HG03196 (cell line): ENCODE measurements at regions not wholly inside any gene's neighbourhood (a gene's known extent, or its start where the extent isn't known, plus 50 kb on each side); places are given as distances from the start of the nearest gene placed in this dataset.
"Not testable (repeated sequence)": the region's sequence is repeated elsewhere in the genome, so short reads cannot be mapped to it uniquely, and the experiment has no call there.

ENCODE experiments used
- ATAC-seq: cut with Tn5 transposase; IDR thresholded peaks from one replicate; pipeline ENCODE4 v1.9.1; 2021; ENCODE audit not compliant: unreplicated experiment

DNA sequence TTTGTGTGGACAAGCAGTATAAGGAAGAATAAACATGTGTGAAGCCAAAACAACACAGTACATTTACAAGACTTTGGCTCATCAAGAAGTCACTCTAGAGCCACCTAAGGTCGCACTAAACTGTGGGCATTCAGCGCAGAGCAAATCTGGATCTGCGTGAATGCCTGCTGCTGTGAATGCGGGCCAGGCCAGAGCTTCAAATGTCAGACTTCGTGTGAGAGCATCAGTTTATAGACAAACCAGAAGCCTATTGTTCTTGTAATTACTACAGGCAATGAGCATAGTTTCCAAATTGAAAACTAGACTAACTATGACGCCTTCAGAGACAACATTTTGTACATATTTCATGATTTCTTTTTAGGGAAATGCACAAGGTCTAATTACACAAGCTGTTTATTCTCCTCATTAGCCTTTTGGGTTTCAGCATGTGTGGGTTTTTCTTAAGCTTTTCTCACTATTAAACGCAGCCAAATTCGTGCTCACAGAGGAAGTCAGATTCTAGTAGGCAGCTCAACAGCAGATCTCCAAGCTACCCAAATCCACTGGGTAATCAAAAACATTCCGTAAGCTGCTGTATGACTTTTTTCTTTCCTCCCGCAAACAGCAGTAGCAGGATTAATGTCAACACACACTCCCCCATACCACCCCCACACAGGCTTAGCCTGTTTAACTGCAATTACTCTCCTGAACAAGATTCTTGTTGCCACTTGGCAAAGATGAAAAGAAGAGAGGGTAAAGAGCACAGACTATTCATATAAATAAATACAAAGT, 84.5 kb upstream of the SETMAR start:
- ATAC-seq, result no peak

DNA sequence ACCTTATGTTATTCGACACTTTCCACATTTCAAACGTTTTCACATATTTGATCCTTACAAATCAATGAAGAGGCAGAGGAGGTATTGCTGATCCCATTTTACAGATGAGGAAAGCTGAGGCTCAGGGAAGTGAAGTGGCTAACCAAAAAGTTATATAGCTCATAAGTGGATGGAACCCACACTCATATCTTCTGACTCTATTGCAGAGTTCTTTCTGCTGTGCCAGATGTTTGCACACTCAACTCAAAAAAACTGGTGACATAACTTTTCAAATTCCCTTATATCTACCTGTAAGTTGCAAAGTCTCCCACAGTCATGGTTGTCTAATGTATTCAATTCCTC, 84.0 kb upstream of the SETMAR start:
- no peak for ATAC-seq

- ATAC-seq, result no peak
These were observed 83.1 kb upstream of the SETMAR start for GRCh38 chr3:4220065-4220464.

- no peak for ATAC-seq
These were observed 80.5 kb upstream of the SETMAR start for GRCh38 chr3:4222574-4223175.

- ATAC-seq, result no peak
These were observed 79.4 kb upstream of the SETMAR start for GRCh38 chr3:4223777-4224176.

GRCh38 chr3:4224331-4224730, 78.8 kb upstream of the SETMAR start:
- no peak for ATAC-seq

GRCh38 chr3:4225005-4225471, 78.1 kb upstream of the SETMAR start:
- ATAC-seq, result no peak

GRCh38 chr3:4228295-4228694, 74.9 kb upstream of the SETMAR start:
- no peak for ATAC-seq

DNA sequence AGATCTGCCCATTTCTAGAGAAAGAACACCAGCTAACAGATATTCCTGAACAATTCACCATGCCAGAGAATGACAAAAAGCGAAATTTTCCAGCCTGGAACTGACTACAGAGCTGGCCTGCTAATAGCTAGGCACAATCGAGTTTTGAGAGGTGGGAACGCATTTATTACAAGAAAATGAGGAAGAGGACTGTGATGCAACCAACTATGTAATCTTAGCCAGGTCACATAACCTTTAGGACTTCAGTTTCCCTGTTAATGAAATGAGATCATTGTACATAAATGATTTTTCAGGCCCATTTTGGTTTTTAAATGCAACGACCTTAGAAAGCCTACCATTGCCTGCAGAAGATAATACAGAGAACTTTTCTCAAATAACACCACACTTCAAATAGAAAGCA, 72.1 kb upstream of the SETMAR start:
- ATAC-seq, result no peak

DNA sequence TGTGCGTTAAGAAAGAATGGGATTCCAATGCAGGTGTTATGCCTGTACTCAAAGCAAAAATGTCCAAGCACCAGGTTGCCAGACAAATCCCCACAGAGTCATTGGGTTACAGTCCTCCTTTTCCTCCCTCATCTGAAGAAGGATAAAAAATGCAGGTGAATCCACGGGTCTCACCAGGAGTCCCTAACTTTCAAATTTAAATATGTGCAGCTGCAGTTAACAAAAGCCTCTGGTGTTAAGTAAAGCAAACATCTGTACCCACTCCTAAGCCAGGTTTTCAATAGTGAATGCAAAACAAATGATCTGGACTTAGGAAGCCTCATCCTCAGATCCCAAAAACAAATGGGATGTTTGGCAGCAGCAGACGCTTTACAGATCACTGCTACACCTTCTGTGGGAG, 70.4 kb upstream of the SETMAR start:
- no peak for ATAC-seq

GRCh38 chr3:4233488-4233887, 69.7 kb upstream of the SETMAR start:
- ATAC-seq, result no peak

DNA sequence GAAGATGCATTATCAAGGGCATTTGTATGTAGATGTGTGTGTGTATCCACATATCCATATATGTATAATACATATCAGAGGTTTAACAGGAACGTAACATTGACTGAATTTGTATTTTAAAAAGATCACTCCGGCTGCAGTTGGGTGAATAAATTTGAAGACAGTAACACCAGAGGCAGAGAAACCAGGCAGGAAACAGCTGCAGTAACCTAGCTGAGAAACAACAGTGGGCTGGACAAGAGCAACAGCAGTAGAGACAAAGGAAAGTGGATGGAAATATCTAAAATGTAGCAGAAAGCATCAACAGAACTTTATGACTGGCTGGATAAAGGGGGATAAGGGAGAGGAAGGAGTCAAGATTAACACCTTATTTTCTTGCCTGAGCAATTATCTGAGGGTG, 68.3 kb upstream of the SETMAR start:
- ATAC-seq, result no peak

- ATAC-seq, result no peak
These were observed 67.5 kb upstream of the SETMAR start for GRCh38 chr3:4235690-4236089.

GRCh38 chr3:4241595-4242170, 61.5 kb upstream of the SETMAR start:
- no peak for ATAC-seq

DNA sequence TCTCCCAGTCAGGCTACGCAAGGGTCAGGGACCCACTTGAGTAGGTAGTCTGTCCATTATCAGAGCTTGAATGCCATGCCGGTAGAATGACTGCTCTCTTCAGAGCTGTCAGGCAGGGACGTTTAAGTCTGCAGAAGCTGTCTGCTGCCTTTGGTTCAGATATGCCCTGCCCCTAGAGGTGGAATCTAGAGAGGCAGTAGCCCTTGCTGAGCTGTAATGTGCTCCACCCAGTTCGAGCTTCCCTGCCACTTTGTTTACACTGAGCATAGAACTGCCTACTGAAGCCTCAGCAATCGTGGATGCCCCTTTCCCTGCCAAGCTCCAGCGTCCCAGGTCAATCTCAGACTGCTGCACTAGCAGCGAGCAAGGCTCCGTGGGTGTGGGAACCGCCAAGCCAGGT, 57.5 kb upstream of the SETMAR start:
- no peak for ATAC-seq

DNA sequence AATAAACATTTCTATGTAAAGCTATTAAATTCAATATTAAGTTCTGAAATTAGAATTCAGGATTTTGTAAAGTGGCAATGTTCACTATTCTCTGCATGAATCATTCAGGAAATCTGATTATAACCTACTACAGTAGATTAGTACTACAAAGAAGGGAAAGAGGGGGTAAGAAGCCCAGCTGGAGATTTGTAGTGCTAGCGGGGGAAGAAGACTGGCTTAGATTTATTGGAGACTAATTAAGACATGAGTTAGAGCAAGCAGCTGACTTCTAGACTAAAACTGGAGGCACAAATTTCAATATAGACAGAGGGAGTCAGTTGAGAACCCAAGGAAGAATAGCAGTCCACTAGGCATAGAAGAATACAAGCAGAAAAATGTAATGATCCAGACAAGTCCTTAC, 55.8 kb upstream of the SETMAR start:
- no peak for ATAC-seq

- no peak for ATAC-seq
These were observed 53.1 kb upstream of the SETMAR start for GRCh38 chr3:4250064-4250463.

GRCh38 chr3:4251412-4251811, 51.8 kb upstream of the SETMAR start:
- no peak for ATAC-seq

DNA sequence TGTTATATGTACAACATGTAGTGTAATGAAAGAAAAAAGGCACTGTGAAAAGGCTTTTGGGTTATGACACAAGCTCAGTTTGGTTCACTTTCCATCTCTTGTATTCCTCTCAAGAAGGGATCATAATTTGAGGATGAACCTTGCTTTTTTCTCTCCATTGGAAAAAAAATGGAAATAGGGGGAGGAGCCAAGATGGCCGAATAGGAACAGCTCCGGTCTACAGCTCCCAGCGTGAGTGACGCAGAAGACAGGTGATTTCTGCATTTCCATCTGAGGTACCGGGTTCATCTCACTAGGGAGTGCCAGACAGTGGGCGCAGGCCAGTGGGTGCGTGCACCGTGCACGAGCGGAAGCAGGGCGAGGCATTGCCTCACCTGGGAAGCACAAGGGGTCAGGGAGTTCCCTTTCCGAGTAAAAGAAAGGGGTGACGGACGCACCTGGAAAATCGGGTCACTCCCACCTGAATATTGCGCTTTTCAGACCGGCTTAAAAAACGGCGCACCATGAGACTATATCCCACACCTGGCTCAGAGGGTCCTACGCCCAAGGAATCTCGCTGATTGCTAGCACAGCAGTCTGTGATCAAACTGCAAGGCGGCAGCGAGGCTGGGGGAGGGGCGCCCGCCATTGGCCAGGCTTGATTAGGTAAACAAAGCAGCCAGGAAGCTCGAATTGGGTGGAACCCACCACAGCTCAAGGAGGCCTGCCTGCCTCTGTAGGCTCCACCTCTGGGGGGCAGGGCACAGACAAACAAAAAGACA, 49.9 kb upstream of the SETMAR start:
- not testable (repeated sequence) for ATAC-seq
